ENCODE measurements at regions not wholly inside any gene's neighbourhood (a gene's known extent, or its start where the extent isn't known, plus 50 kb on each side); places are given as distances from the start of the nearest gene placed in this dataset.

- TF ChIP-seq CTCF (IDR thresholded peaks at IDR 0.05), result no peak
- no peaks in the 10 kb centered on the region for H3K27me3 ChIP-seq
- no peaks in the 10 kb centered on the region for H3K9me3 ChIP-seq
- intact Hi-C loops (cut with DNase I), result loop anchor here (10.0 kb wide), 1 partner anchor 145 kb away; no protein-coding TSS in a partner anchor
- H3K4me1 ChIP-seq, result peaks cover 4% of the 10 kb centered on the region
- DNase-seq, result peak; percentile 80
- peak overlapping the region; percentile 87 for H3K27ac ChIP-seq
- no peak overlapping the region for H3K4me3 ChIP-seq
- no peaks in the 10 kb centered on the region for H3K36me3 ChIP-seq
- peak overlapping the region in 1 of 2 donors; percentile 44 for H3K9ac ChIP-seq (ENCODE audit: low read depth in 2 of 2, low read length in 2 of 2)
Measured at GRCh38 chr12:93019975-93020630, 91.0 kb upstream of the EEA1 start.

- Histone ChIP-seq H3K9me3 (no peaks in the 10 kb centered on the region), H3K4me1 (peaks cover 4% of the 10 kb centered on the region), H3K36me3 (no peaks in the 10 kb centered on the region), H3K4me3 (no peak overlapping the region), H3K27me3 (no peaks in the 10 kb centered on the region), H3K27ac (peak overlapping the region; percentile 87), H3K9ac (ENCODE audit: low read depth in 2 of 2, low read length in 2 of 2) (peak overlapping the region in 1 of 2 donors; percentile 44)
- DNase-seq, result no peak
- no peak for TF ChIP-seq CTCF (IDR thresholded peaks at IDR 0.05)
- intact Hi-C loops (cut with DNase I), result loop anchor here (10.0 kb wide), 1 partner anchor 144 kb away; no protein-coding TSS in a partner anchor
Measured at GRCh38 chr12:93020631-93021597, 91.8 kb upstream of the EEA1 start.

GRCh38 chr12:93022603-93023340 is 93.7 kb upstream of the EEA1 start:
- Histone ChIP-seq H3K27ac (no peak overlapping the region), H3K36me3 (no peaks in the 10 kb centered on the region), H3K4me3 (no peak overlapping the region), H3K4me1 (peaks cover 4% of the 10 kb centered on the region), H3K27me3 (no peaks in the 10 kb centered on the region), H3K9ac (ENCODE audit: low read depth in 2 of 2, low read length in 2 of 2) (no peak overlapping the region), H3K9me3 (no peaks in the 10 kb centered on the region)
- intact Hi-C loops (cut with DNase I), result loop anchor here (10.0 kb wide), 1 partner anchor 142 kb away; no protein-coding TSS in a partner anchor
- DNase-seq, result no peak
- TF ChIP-seq CTCF (IDR thresholded peaks at IDR 0.05), result no peak

- H3K4me1 ChIP-seq, result peaks cover 4% of the 10 kb centered on the region
- intact Hi-C loops (cut with DNase I), result loop anchor here (10.0 kb wide), 1 partner anchor 139 kb away; no protein-coding TSS in a partner anchor
- no peak for DNase-seq
- no peaks in the 10 kb centered on the region for H3K27me3 ChIP-seq
- H3K4me3 ChIP-seq, result no peak overlapping the region
- peak; percentile 25 for TF ChIP-seq CTCF (IDR thresholded peaks at IDR 0.05)
- no peaks in the 10 kb centered on the region for H3K36me3 ChIP-seq
- H3K9me3 ChIP-seq, result no peaks in the 10 kb centered on the region
- H3K9ac ChIP-seq (ENCODE audit: low read depth in 2 of 2, low read length in 2 of 2), result no peak overlapping the region
- H3K27ac ChIP-seq, result no peak overlapping the region
Measured at GRCh38 chr12:93025145-93026103, 96.3 kb upstream of the EEA1 start.
